HG02885 (cell line): ENCODE measurements at regions not wholly inside any gene's neighbourhood (a gene's known extent, or its start where the extent isn't known, plus 50 kb on each side); places are given as distances from the start of the nearest gene placed in this dataset.

Source experiments
- ATAC-seq: cut with Tn5 transposase; IDR thresholded peaks from one replicate; pipeline ENCODE4 v1.9.1; 2021; ENCODE audit warnings: mild to moderate bottlenecking; ENCODE audit not compliant: unreplicated experiment, poor library complexity

GRCh38 chr7:25786936-25787335 is 365.1 kb upstream of the NFE2L3 start:
- no peak for ATAC-seq

- no peak for ATAC-seq
Observed at GRCh38 chr7:25787336-25787735, 364.7 kb upstream of the NFE2L3 start.

- no peak for ATAC-seq
Observed at GRCh38 chr7:25788371-25788770, 363.6 kb upstream of the NFE2L3 start.

- no peak for ATAC-seq
Observed at GRCh38 chr7:25788961-25789620, 362.9 kb upstream of the NFE2L3 start.

DNA sequence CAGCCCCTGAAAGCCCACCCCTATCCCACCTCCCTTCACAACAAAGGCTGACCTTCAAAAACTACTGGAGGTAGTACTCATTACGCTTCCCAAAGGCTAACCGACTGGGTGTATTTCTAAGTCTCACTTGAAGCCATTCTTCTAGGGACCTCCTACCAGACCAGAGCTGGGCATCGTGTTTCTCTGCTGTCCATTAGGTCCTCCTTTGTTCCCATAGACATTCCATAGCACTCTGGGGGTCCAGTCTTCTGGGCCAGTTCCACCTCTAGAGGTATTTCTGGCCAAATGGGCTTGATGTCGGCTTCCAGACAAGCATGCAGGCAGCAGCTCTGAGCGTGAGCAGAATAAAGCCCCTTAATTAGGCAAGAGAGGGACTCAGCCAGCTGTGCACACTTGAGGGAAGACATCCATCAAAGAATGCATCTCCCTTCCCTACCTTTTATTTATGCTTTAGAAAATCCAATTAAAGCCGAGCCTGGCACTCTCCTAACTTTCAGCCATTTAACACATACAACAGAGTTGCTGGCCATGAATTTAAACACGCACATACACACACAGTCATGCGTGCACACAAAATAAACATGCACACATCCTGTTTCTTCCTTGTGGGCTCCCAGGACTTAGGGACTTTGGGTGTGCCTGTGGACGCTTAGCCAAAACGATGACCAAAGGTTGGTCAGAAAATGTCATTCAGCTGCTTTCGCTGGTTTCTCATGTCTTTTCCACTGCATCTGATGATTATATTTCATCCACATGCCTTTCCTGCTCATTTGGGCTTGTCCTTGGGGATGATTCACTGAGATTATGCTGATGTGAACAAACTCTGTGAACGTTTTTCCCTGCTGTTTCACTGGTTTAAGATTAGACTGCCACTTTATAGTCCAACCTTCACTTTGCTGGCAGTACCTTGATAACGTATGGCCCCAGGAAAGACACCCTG is 362.0 kb upstream of the NFE2L3 start:
- ATAC-seq = no peak

- ATAC-seq = no peak
Observed at GRCh38 chr7:25790963-25791362, 361.0 kb upstream of the NFE2L3 start.

DNA sequence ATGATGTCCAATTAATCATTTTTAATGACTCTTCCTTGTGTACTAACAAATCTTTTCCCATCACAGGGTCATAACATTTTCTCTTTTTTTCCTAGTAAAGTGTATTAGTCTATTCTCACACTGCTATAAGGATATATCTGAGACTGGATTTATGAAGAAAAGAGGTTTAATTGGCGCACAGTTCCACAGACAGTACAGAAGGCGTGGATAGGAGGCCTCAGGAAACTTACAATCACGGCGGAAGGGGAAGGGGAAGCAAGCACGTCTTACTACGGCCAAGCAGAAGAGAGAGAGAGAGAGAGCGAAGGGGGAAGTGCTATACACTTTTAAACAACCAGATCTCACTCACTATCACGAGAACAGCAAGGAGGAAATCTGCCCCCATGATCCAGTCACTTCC is 359.4 kb upstream of the NFE2L3 start:
- ATAC-seq = no peak

DNA sequence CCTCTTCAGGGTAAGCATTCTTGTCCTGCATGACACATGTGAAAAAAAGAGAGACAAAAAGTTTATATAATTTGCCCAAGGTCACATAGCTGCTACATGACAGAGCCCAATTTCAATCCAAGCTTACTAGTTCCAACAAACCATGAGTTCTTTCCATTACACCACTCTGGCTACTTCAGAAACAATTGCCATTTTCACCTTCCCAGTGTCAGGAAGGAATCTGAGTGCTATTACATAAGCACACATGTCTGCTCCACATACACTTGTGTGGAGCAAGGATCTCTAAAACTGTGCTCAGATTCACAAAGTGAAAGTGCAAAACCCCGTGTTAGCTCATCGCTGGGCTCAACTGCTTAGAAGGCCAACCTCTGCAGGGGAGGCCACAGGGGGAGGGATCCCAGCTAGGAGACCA is 356.2 kb upstream of the NFE2L3 start:
- ATAC-seq = no peak

- ATAC-seq = no peak
Observed at GRCh38 chr7:25798344-25798743, 353.7 kb upstream of the NFE2L3 start.

DNA sequence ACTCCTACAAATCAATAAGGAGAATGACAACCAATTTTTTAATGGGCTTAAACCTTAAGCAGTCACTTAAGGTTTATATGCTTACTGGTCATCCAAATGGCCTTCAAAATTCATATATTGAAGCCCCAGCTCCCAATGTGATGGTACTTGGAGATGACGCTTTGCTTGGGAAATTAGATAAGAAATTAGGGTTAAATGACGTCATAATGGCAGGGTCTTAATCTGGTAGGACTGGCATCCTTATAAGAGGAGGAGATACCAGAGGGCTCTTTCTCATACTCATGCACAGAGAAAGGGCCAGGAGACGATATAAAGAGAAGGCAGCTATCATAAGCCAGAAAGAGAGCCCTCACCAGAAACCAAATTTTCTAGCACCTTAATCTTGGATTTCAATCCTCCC is 350.8 kb upstream of the NFE2L3 start:
- no peak for ATAC-seq

DNA sequence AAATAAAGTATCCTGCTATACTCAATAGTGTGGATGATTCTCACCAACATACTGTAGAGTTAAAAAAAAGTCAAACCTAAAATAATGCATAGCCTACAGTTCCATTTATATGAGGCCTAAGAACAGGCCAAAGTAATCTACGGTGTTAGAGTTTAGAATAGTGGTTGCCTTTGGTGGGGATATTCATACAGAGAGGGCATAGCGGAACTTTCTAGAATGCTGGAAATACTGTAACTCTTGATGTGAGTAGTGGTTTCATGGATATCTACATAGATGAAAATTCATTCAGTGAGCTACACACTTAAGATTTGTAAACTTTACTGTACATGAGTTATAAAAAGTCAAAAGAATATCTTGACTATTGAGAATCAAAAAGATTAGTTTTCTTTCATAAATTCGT is 349.9 kb upstream of the NFE2L3 start:
- no peak for ATAC-seq

- ATAC-seq = peak; percentile 51
Observed at GRCh38 chr7:25802473-25802872, 349.5 kb upstream of the NFE2L3 start.

DNA sequence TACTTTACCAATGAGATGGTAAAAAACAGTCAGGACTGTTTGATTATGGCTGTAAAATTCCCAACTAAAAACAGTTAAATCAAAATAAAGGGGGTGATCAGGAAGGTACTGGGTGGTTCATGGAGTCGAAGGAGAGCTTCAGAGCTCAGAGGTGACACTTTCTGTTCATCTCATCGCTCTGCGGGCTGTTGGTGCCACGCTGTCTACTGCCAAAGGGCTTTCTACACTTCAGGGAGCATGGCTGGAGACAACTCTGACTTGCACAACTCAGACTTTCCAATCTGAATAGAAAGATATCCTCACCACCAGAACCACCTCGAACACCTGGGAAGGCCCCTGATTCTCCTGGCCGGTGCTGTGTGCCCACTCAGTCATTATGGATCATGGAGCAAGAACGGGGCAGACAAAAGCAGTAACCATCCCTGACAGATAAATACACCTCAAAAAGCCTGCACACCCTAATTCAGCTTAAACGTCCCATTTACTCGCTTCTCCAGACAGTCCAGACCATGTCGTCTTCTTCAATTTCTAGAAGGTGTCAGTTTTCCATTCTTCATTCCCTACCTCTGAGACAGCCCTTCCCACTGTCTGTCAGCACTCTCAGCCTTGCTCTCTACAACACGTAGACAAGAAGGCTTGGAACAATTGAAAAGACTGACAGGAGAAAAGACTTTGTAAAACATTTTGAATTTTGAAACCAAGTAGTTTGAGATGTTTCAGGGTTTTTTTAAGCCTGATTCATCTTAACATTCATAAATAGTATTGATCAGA is 348.7 kb upstream of the NFE2L3 start:
- ATAC-seq = no peak

GRCh38 chr7:25804154-25804553 is 347.8 kb upstream of the NFE2L3 start:
- no peak for ATAC-seq

GRCh38 chr7:25805027-25805687 is 346.8 kb upstream of the NFE2L3 start:
- ATAC-seq = no peak

- no peak for ATAC-seq
Observed at GRCh38 chr7:25807086-25807611, 344.8 kb upstream of the NFE2L3 start.

- no peak for ATAC-seq
Observed at GRCh38 chr7:25809441-25809840, 342.6 kb upstream of the NFE2L3 start.

DNA sequence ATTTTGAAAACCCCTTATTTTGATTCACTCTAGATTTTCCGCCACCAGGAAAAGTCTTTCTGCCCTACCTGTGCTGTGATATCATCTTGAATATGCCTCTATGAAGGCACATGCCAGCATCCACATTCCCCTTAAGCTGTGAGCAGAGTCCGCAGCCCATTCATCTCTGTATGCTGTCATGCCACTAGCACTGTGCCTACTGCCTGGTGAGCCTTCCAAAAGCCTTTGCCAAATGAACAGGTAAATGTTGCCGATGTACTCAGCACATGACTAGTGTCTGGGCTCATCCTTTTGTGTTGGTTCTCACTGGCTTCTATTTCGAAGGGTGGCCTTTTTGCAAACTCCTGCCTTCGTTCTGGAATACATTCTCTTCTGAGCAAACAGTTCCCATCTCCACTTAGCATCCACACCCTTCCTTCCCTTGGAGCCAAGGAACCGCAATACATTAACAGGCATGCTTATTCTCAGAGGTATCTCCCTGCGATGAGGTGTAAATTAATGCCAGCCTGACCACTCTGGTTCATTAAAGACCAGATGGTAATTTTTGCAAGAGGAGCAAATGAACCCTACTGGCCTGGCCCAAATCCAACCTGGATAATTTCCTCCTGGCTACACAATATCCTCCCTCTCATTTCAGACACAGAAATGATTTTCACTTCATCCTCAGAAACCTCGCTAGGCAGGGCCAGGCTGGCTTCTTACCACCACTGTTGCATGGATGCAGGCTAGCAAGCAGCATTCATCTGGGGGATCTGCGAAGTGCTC is 339.7 kb upstream of the NFE2L3 start:
- no peak for ATAC-seq

GRCh38 chr7:25813381-25813780 is 338.6 kb upstream of the NFE2L3 start:
- ATAC-seq = no peak
